ENCODE measurements at regions not wholly inside any gene's neighbourhood (a gene's known extent, or its start where the extent isn't known, plus 50 kb on each side); places are given as distances from the start of the nearest gene placed in this dataset.

- Mint-ChIP-seq H3K4me3 (no peak overlapping the region), H3K27ac (no peak overlapping the region), H3K36me3 (no peaks in the 10 kb centered on the region), H3K9me3 (peaks cover 13 to 61% (median 23%) of the 10 kb centered on the region in 6 donors), H3K27me3 (ENCODE audit: low read depth in 3 of 3) (no peaks in the 10 kb centered on the region), H3K4me1 (no peaks in the 10 kb centered on the region)
- DNase-seq, result no peak
These were observed 178.8 kb downstream of the CNTN3 start for GRCh38 chr3:74435631-74436030.

GRCh38 chr3:74434406-74434805 is 180.1 kb downstream of the CNTN3 start:
- no peak overlapping the region for H3K27ac Mint-ChIP-seq
- no peaks in the 10 kb centered on the region for H3K4me1 Mint-ChIP-seq
- H3K36me3 Mint-ChIP-seq, result no peaks in the 10 kb centered on the region
- H3K4me3 Mint-ChIP-seq, result no peak overlapping the region
- H3K9me3 Mint-ChIP-seq, result peaks cover 19 to 68% (median 28%) of the 10 kb centered on the region in 6 donors
- peaks cover 0 to 3% (median 0%) of the 10 kb centered on the region in 3 donors for H3K27me3 Mint-ChIP-seq (ENCODE audit: low read depth in 3 of 3)
- DNase-seq, result no peak

- H3K4me3 Mint-ChIP-seq, result no peak overlapping the region
- no peak overlapping the region for H3K27ac Mint-ChIP-seq
- H3K36me3 Mint-ChIP-seq, result peaks cover 0 to 3% (median 0%) of the 10 kb centered on the region in 3 donors
- peaks cover 8 to 41% (median 20%) of the 10 kb centered on the region in 6 donors for H3K9me3 Mint-ChIP-seq
- no peak for DNase-seq
- H3K27me3 Mint-ChIP-seq (ENCODE audit: low read depth in 3 of 3), result peaks cover 0 to 5% (median 0%) of the 10 kb centered on the region in 3 donors
- H3K4me1 Mint-ChIP-seq, result no peaks in the 10 kb centered on the region
These were observed 187.9 kb downstream of the CNTN3 start for GRCh38 chr3:74426571-74426970.

GRCh38 chr3:74423867-74424266 is 190.6 kb downstream of the CNTN3 start:
- no peaks in the 10 kb centered on the region for H3K4me1 Mint-ChIP-seq
- peaks cover 0 to 2% (median 0%) of the 10 kb centered on the region in 3 donors for H3K27me3 Mint-ChIP-seq (ENCODE audit: low read depth in 3 of 3)

GRCh38 chr3:74420538-74421124 is 193.8 kb downstream of the CNTN3 start:
- H3K4me1 Mint-ChIP-seq, result no peaks in the 10 kb centered on the region
- no peak overlapping the region for H3K4me3 Mint-ChIP-seq
- peaks cover 6 to 35% (median 17%) of the 10 kb centered on the region in 6 donors for H3K9me3 Mint-ChIP-seq
- no peak for DNase-seq
- peaks cover 0 to 2% (median 0%) of the 10 kb centered on the region in 3 donors for H3K27me3 Mint-ChIP-seq (ENCODE audit: low read depth in 3 of 3)
- H3K27ac Mint-ChIP-seq, result no peak overlapping the region
- H3K36me3 Mint-ChIP-seq, result no peaks in the 10 kb centered on the region

More at GRCh38 chr3:74423867-74424266, 190.6 kb downstream of the CNTN3 start:
- Mint-ChIP-seq H3K9me3 (peaks cover 6 to 31% (median 15%) of the 10 kb centered on the region in 6 donors), H3K36me3 (no peaks in the 10 kb centered on the region), H3K4me3 (no peak overlapping the region), H3K27ac (no peak overlapping the region)
- DNase-seq, result no peak

- Mint-ChIP-seq H3K36me3 (no peaks in the 10 kb centered on the region), H3K4me3 (no peak overlapping the region), H3K27me3 (ENCODE audit: low read depth in 3 of 3) (no peaks in the 10 kb centered on the region), H3K27ac (no peak overlapping the region), H3K4me1 (no peaks in the 10 kb centered on the region), H3K9me3 (peaks cover 2 to 29% (median 15%) of the 10 kb centered on the region in 6 donors)
- no peak for DNase-seq
These were observed 198.7 kb downstream of the CNTN3 start for GRCh38 chr3:74415731-74416130.

- Mint-ChIP-seq H3K9me3 (peaks cover 2 to 40% (median 17%) of the 10 kb centered on the region in 6 donors), H3K4me3 (no peak overlapping the region), H3K27ac (no peak overlapping the region), H3K4me1 (no peaks in the 10 kb centered on the region), H3K27me3 (ENCODE audit: low read depth in 3 of 3) (no peaks in the 10 kb centered on the region), H3K36me3 (no peaks in the 10 kb centered on the region)
- no peak for DNase-seq
These were observed 200.8 kb downstream of the CNTN3 start for GRCh38 chr3:74413547-74414241.

- Mint-ChIP-seq H3K36me3 (no peaks in the 10 kb centered on the region), H3K27ac (no peak overlapping the region)
These were observed 204.1 kb downstream of the CNTN3 start for GRCh38 chr3:74410276-74410941.

GRCh38 chr3:74409066-74409465 is 205.4 kb downstream of the CNTN3 start:
- peaks cover 0 to 2% (median 0%) of the 10 kb centered on the region in 3 donors for H3K27me3 Mint-ChIP-seq (ENCODE audit: low read depth in 3 of 3)
- H3K4me1 Mint-ChIP-seq, result no peaks in the 10 kb centered on the region
- no peak overlapping the region for H3K4me3 Mint-ChIP-seq
- DNase-seq, result no peak
- no peaks in the 10 kb centered on the region for H3K36me3 Mint-ChIP-seq
- no peak overlapping the region for H3K27ac Mint-ChIP-seq
- peaks cover 7 to 35% (median 22%) of the 10 kb centered on the region in 6 donors for H3K9me3 Mint-ChIP-seq

More at GRCh38 chr3:74410276-74410941, 204.1 kb downstream of the CNTN3 start:
- no peak for DNase-seq
- Mint-ChIP-seq H3K9me3 (peaks cover 5 to 39% (median 22%) of the 10 kb centered on the region in 6 donors), H3K27me3 (ENCODE audit: low read depth in 3 of 3) (peaks cover 0 to 2% (median 0%) of the 10 kb centered on the region in 3 donors), H3K4me1 (no peaks in the 10 kb centered on the region), H3K4me3 (no peak overlapping the region)

- no peak for DNase-seq
- no peak overlapping the region for H3K4me3 Mint-ChIP-seq
- peaks cover 0 to 2% (median 0%) of the 10 kb centered on the region in 3 donors for H3K27me3 Mint-ChIP-seq (ENCODE audit: low read depth in 3 of 3)
- peaks cover 13 to 47% (median 21%) of the 10 kb centered on the region in 6 donors for H3K9me3 Mint-ChIP-seq
- no peak overlapping the region for H3K27ac Mint-ChIP-seq
- H3K4me1 Mint-ChIP-seq, result no peaks in the 10 kb centered on the region
- H3K36me3 Mint-ChIP-seq, result no peaks in the 10 kb centered on the region
These were observed 211.2 kb downstream of the CNTN3 start for GRCh38 chr3:74403307-74403706.

GRCh38 chr3:74402821-74403220 is 211.6 kb downstream of the CNTN3 start:
- Mint-ChIP-seq H3K27me3 (ENCODE audit: low read depth in 3 of 3) (peaks cover 0 to 2% (median 0%) of the 10 kb centered on the region in 3 donors), H3K9me3 (peaks cover 12 to 46% (median 21%) of the 10 kb centered on the region in 6 donors), H3K36me3 (no peaks in the 10 kb centered on the region), H3K4me3 (no peak overlapping the region), H3K27ac (no peak overlapping the region), H3K4me1 (no peaks in the 10 kb centered on the region)
- DNase-seq, result no peak

GRCh38 chr3:74393426-74393825 is 221.0 kb downstream of the CNTN3 start:
- no peaks in the 10 kb centered on the region for H3K4me1 Mint-ChIP-seq
- no peaks in the 10 kb centered on the region for H3K36me3 Mint-ChIP-seq
- H3K27ac Mint-ChIP-seq, result no peak overlapping the region
- no peaks in the 10 kb centered on the region for H3K27me3 Mint-ChIP-seq (ENCODE audit: low read depth in 3 of 3)
- no peak for DNase-seq
- H3K9me3 Mint-ChIP-seq, result peaks cover 14 to 59% (median 31%) of the 10 kb centered on the region in 6 donors
- H3K4me3 Mint-ChIP-seq, result no peak overlapping the region

GRCh38 chr3:74390121-74390877 is 224.2 kb downstream of the CNTN3 start:
- Mint-ChIP-seq H3K9me3 (peaks cover 6 to 51% (median 23%) of the 10 kb centered on the region in 6 donors), H3K4me3 (no peak overlapping the region), H3K36me3 (no peaks in the 10 kb centered on the region), H3K27me3 (ENCODE audit: low read depth in 3 of 3) (no peaks in the 10 kb centered on the region), H3K27ac (no peak overlapping the region), H3K4me1 (no peaks in the 10 kb centered on the region)
- DNase-seq, result no peak

Measured in immature natural killer cell (primary cell).